HG03565 (cell line): ENCODE measurements at regions not wholly inside any gene's neighbourhood (a gene's known extent, or its start where the extent isn't known, plus 50 kb on each side); places are given as distances from the start of the nearest gene placed in this dataset.

Experiments used
- ATAC-seq: cut with Tn5 transposase; IDR thresholded peaks from one replicate; pipeline ENCODE4 v1.9.1; 2021; ENCODE audit warnings: mild to moderate bottlenecking, moderate library complexity; ENCODE audit not compliant: unreplicated experiment

DNA sequence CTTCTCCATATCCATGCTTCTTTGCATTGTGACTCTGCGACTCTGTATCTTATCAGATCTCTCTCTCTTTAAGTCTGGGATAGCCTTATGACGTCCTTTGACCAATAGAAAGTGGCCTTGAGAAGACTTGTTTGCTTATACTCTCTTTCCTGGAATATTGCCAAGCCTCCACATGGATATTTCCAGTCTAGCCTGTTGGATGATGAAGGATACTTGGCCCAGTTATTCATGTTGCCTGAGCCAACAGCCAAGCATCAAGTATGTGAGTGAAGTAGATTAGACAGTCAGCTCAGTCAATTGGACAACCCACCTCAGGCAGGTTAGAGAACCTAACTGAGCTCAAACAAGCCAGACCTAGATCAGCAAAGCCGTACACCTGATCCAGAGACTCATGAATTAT, 864.2 kb upstream of the MGAT4C start:
- ATAC-seq = no peak

GRCh38 chr12:87119713-87120112, 863.5 kb upstream of the MGAT4C start:
- ATAC-seq = no peak

GRCh38 chr12:87117526-87117925, 861.3 kb upstream of the MGAT4C start:
- ATAC-seq = no peak

- ATAC-seq = no peak
Observed at GRCh38 chr12:87116780-87117179, 860.6 kb upstream of the MGAT4C start.

- ATAC-seq = no peak
Observed at GRCh38 chr12:87112571-87113345, 856.6 kb upstream of the MGAT4C start.

GRCh38 chr12:87107766-87108165, 851.6 kb upstream of the MGAT4C start:
- no peak for ATAC-seq

- no peak for ATAC-seq
Observed at GRCh38 chr12:87107270-87107669, 851.1 kb upstream of the MGAT4C start.

GRCh38 chr12:87096082-87096585, 839.9 kb upstream of the MGAT4C start:
- ATAC-seq = no peak

GRCh38 chr12:87094356-87094755, 838.2 kb upstream of the MGAT4C start:
- ATAC-seq = no peak

DNA sequence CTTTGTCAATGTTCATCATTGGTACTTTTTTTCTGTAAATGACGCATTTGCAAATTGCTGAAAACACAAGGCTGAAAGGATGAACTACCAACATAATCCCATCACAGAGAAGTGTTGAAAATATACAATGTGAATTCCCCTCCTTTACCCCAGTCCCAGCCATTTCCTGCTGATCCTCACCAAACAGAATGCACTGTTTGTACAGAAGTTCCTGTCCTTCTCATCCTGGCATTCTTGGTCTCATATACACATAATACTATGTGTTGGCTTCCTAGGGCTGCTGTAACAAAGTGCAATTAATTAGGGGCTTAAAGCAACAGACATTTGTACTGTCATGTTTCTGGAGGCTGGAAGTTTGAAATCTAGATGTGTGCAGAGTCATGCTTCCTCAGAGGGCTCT, 836.2 kb upstream of the MGAT4C start:
- no peak for ATAC-seq

DNA sequence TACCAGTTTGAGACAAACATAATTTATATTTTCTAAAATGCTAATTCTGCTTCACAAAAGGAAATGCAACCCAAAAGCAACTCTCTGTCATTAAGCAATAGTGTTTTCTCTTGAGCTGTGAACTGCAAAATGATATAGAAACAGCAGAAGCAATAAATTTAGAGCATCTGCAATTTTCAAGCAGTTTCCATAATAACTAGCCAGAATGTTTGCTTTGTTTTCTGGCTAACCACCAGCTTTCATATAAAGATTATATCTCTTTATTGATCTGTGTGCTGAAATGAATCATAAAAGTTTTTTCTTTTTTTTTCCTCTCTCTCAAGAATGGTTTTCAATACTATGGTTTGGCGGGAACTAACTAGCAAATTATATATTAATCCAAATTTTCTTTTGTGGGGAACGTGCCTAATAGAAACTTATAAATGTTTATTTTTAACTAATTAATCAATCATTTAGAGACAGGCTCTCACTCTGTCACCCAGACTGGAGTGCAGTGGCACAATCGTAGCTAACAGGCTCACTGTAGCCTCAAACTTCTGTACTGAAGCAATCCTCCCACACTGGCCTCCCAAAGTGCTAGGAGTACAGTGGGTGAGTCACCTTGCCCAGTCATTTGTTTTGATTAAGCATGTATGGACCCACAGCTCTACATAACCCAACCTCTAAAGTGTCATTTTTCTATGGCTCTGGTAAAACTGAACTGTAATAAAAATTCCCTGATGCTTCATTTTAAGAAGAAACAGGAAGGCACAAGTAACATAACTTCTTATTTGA, 830.1 kb upstream of the MGAT4C start:
- ATAC-seq = no peak

DNA sequence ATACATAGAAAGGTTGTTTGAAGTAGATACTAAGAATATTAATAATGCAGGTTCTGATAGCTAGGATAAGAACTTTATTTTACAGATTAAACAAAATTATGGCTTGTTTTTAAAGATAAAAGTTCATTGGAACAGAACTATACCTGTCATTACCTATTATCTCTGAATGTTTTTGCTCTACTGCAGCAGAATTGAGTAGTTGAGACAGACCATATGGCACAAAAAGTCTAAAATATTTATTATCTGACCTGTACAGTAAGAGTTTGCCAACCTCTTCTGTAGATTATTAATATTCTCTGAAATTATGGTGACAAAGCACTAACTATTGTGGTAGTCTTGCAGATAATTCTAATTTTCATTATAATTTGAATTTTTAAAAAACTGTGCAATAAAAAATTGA, 829.1 kb upstream of the MGAT4C start:
- no peak for ATAC-seq

- no peak for ATAC-seq
Observed at GRCh38 chr12:87082756-87083155, 826.6 kb upstream of the MGAT4C start.

- ATAC-seq = no peak
Observed at GRCh38 chr12:87074781-87075180, 818.6 kb upstream of the MGAT4C start.

GRCh38 chr12:87066326-87066725, 810.1 kb upstream of the MGAT4C start:
- no peak for ATAC-seq

DNA sequence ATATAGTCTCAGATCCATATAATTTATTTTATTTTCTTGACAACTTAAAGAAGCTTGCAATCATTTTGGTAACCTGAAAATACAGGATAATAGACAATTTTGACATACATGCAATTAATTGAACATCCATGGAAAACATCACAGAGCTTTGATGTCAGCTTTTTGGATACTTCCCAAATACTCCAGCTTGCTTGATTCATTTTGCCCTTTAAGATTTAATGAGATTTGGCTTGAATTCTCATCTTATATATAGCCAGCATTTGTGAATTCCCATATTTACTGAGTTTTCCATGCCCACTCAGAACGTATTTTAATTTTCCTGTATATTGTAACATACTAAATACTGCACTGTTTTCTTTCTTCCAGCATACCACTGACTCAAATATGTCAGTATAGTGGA, 803.0 kb upstream of the MGAT4C start:
- ATAC-seq = no peak

- no peak for ATAC-seq
Observed at GRCh38 chr12:87054226-87054625, 798.0 kb upstream of the MGAT4C start.

GRCh38 chr12:87051621-87052020, 795.4 kb upstream of the MGAT4C start:
- ATAC-seq = no peak

GRCh38 chr12:87047691-87048090, 791.5 kb upstream of the MGAT4C start:
- no peak for ATAC-seq

- ATAC-seq = no peak
Observed at GRCh38 chr12:87039536-87039935, 783.3 kb upstream of the MGAT4C start.

GRCh38 chr12:87038098-87038497, 781.9 kb upstream of the MGAT4C start:
- no peak for ATAC-seq

DNA sequence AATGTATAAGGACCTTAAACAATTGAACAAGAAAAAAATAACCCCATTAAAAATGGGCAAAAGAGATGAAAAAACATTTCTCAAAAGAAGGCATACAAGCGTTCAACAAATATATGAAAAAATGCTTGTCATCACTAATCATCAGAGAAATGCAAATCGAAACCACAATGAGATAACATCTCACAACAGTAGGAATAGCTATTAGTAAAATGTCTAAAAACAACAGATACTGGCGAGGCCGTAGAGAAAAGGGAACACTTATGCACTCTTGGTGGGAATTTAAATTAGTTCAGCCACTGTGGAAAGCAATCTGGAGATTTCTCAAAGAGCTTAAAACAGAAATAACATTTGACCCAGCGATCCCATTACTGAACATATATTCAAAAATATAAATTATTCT, 769.8 kb upstream of the MGAT4C start:
- ATAC-seq = no peak
